ENCODE measurements at regions not wholly inside any gene's neighbourhood (a gene's known extent, or its start where the extent isn't known, plus 50 kb on each side); places are given as distances from the start of the nearest gene placed in this dataset.

GRCh38 chr1:104018922-104019674 lies 269.4 kb downstream of the AMY1C start:
- Histone ChIP-seq H3K36me3 (replicated peaks in 1 of 2; ENCODE audit: control insufficient read depth in 1 of 2, insufficient read depth in 2 of 2, low read length in 2 of 2) (no peaks in the 10 kb centered on the region), H4K20me1 (ENCODE audit: insufficient read depth, low read length) (no peaks in the 10 kb centered on the region), H3K4me3 (replicated peaks in 1 of 3; ENCODE audit: low read depth in 2 of 3, low read length in 3 of 3) (no peak overlapping the region), H3K9ac (ENCODE audit: insufficient read depth, low read length, poor library complexity, severe bottlenecking) (no peak overlapping the region), H3K4me2 (replicated peaks; ENCODE audit: extremely low read depth, low read length, poor library complexity, severe bottlenecking) (no peak overlapping the region), H3K79me2 (ENCODE audit: insufficient read depth, low read length) (no peaks in the 10 kb centered on the region), H3K27me3 (ENCODE audit: control insufficient read depth in 2 of 2, insufficient read depth in 2 of 2, low read length in 2 of 2) (no peaks in the 10 kb centered on the region), H3K4me1 (ENCODE audit: control insufficient read depth in 1 of 2, insufficient read depth in 2 of 2, low read length in 2 of 2) (no peaks in the 10 kb centered on the region), H3K9me3 (replicated peaks in 1 of 2; ENCODE audit: control insufficient read depth in 1 of 2, insufficient read depth in 1 of 2, low read length in 2 of 2) (peaks cover 9% of the 10 kb centered on the region in 2 donors), H3K27ac (ENCODE audit: low read depth in 1 of 2, low read length in 2 of 2) (no peak overlapping the region), H2AFZ (ENCODE audit: insufficient read depth, low read depth, low read length, poor library complexity, severe bottlenecking) (no peak overlapping the region)
- no peak overlapping the region for H3K27ac Mint-ChIP-seq
- intact Hi-C loops (cut with micrococcal nuclease), result no loop called here
- H3K4me1 Mint-ChIP-seq, result no peaks in the 10 kb centered on the region
- TF ChIP-seq, protein P1, sequence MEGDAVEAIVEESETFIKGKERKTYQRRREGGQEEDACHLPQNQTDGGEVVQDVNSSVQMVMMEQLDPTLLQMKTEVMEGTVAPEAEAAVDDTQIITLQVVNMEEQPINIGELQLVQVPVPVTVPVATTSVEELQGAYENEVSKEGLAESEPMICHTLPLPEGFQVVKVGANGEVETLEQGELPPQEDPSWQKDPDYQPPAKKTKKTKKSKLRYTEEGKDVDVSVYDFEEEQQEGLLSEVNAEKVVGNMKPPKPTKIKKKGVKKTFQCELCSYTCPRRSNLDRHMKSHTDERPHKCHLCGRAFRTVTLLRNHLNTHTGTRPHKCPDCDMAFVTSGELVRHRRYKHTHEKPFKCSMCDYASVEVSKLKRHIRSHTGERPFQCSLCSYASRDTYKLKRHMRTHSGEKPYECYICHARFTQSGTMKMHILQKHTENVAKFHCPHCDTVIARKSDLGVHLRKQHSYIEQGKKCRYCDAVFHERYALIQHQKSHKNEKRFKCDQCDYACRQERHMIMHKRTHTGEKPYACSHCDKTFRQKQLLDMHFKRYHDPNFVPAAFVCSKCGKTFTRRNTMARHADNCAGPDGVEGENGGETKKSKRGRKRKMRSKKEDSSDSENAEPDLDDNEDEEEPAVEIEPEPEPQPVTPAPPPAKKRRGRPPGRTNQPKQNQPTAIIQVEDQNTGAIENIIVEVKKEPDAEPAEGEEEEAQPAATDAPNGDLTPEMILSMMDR (IDR thresholded peaks at IDR 0.05), result no peak
- WGBS (ENCODE audit: insufficient coverage), result 80% methylated on average over 1 of the region's 1 CpG
- no peak overlapping the region for H3K4me3 Mint-ChIP-seq
- DNase-seq, result no peak
- H3K9me3 Mint-ChIP-seq, result peaks cover 0 to 16% (median 4%) of the 10 kb centered on the region in 7 donors
- H3K27me3 Mint-ChIP-seq (ENCODE audit: low read depth in 3 of 3), result no peaks in the 10 kb centered on the region
- H3K36me3 Mint-ChIP-seq, result no peaks in the 10 kb centered on the region

DNA sequence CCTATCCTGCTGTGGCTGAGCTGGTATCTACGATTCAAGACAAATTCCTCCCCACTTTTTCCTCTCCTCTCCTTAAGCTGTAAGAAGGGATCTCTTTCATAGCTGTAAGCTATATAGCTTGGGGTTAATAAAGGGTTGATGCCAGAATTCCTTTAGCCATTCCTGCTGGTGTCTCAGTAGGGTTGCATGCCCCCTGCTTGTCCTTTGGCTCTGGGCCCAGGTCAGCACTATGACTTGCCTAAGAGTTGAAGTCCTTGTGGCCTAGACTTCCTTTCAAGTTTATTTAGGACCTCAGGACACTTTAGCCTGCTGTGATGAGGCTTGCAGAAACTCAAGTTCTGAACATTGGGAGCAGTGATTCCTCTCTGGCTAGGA lies 270.0 kb downstream of the AMY1C start:
- Mint-ChIP-seq H3K27ac (no peak overlapping the region), H3K27me3 (ENCODE audit: low read depth in 3 of 3) (no peaks in the 10 kb centered on the region), H3K4me1 (no peaks in the 10 kb centered on the region), H3K36me3 (no peaks in the 10 kb centered on the region), H3K4me3 (no peak overlapping the region), H3K9me3 (peaks cover 0 to 16% (median 5%) of the 10 kb centered on the region in 7 donors)
- no CpG with 5 or more reads among the region's 1 CpG for WGBS (ENCODE audit: insufficient coverage)
- Histone ChIP-seq H4K20me1 (ENCODE audit: insufficient read depth, low read length) (no peaks in the 10 kb centered on the region), H3K79me2 (ENCODE audit: insufficient read depth, low read length) (no peaks in the 10 kb centered on the region), H3K4me3 (replicated peaks in 1 of 3; ENCODE audit: low read depth in 2 of 3, low read length in 3 of 3) (no peak overlapping the region), H3K36me3 (replicated peaks in 1 of 2; ENCODE audit: control insufficient read depth in 1 of 2, insufficient read depth in 2 of 2, low read length in 2 of 2) (no peaks in the 10 kb centered on the region), H3K27me3 (ENCODE audit: control insufficient read depth in 2 of 2, insufficient read depth in 2 of 2, low read length in 2 of 2) (no peaks in the 10 kb centered on the region), H3K4me2 (replicated peaks; ENCODE audit: extremely low read depth, low read length, poor library complexity, severe bottlenecking) (no peak overlapping the region), H3K9ac (ENCODE audit: insufficient read depth, low read length, poor library complexity, severe bottlenecking) (no peak overlapping the region), H3K4me1 (ENCODE audit: control insufficient read depth in 1 of 2, insufficient read depth in 2 of 2, low read length in 2 of 2) (no peaks in the 10 kb centered on the region), H2AFZ (ENCODE audit: insufficient read depth, low read depth, low read length, poor library complexity, severe bottlenecking) (no peak overlapping the region), H3K9me3 (replicated peaks in 1 of 2; ENCODE audit: control insufficient read depth in 1 of 2, insufficient read depth in 1 of 2, low read length in 2 of 2) (peaks cover 9% of the 10 kb centered on the region in 2 donors), H3K27ac (ENCODE audit: low read depth in 1 of 2, low read length in 2 of 2) (no peak overlapping the region)
- DNase-seq, result no peak
- TF ChIP-seq, protein P1 (IDR thresholded peaks at IDR 0.05), result no peak
- intact Hi-C loops (cut with micrococcal nuclease), result no loop called here
